Omental fat pad (tissue), 3 donors: ENCODE measurements at regions not wholly inside any gene's neighbourhood (a gene's known extent, or its start where the extent isn't known, plus 50 kb on each side); places are given as distances from the start of the nearest gene placed in this dataset.

Experiments used
- ATAC-seq: fragments of 150-250 bp; one replicate; pipeline ENCODE4 v1.9.1; 2016; ENCODE audit warnings: mild to moderate bottlenecking, moderate library complexity; ENCODE audit not compliant: low FRiP score
- DNase-seq: peaks from one replicate; pipeline ENCODE4 v3.0.0-alpha.2; 2019; ENCODE audit warnings: low spot score
- TF ChIP-seq, protein P1 (sequence below), 3 donors: fragments of 450-650 bp; IDR thresholded peaks; one replicate each; pipeline ENCODE4 v1.5.1; 2016 to 2017; ENCODE audit warnings: antibody characterized with exemption in 3 of 3, mild to moderate bottlenecking in 3 of 3, moderate library complexity in 2 of 3

DNA sequence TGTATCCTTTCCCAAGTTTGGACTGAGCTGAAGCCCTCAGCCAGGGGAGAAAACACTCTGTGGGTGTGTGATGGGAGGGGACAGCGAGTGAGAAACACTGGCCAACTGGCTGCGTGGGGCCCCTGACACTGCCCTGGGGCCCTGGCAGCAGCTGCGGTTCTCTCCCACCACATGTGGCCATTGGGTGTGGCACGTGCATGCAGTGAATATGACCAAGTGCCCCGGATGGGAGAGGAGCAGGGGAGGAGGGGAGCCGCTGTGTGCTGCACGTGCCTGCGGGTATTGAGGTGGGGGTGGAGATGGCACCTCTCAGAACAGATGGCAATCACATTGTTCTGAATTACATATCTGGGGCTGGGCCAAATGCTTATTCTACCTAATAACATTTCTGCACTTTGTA is 242.4 kb upstream of the PCSK5 start:
- DNase-seq (no peak), ATAC-seq (no peak)
- TF ChIP-seq, protein P1, sequence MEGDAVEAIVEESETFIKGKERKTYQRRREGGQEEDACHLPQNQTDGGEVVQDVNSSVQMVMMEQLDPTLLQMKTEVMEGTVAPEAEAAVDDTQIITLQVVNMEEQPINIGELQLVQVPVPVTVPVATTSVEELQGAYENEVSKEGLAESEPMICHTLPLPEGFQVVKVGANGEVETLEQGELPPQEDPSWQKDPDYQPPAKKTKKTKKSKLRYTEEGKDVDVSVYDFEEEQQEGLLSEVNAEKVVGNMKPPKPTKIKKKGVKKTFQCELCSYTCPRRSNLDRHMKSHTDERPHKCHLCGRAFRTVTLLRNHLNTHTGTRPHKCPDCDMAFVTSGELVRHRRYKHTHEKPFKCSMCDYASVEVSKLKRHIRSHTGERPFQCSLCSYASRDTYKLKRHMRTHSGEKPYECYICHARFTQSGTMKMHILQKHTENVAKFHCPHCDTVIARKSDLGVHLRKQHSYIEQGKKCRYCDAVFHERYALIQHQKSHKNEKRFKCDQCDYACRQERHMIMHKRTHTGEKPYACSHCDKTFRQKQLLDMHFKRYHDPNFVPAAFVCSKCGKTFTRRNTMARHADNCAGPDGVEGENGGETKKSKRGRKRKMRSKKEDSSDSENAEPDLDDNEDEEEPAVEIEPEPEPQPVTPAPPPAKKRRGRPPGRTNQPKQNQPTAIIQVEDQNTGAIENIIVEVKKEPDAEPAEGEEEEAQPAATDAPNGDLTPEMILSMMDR (IDR thresholded peaks at IDR 0.05): no peak

GRCh38 chr9:75649060-75649459 is 241.4 kb upstream of the PCSK5 start:
- TF ChIP-seq, protein P1 (IDR thresholded peaks at IDR 0.05): no peak
- no peak for ATAC-seq
- no peak for DNase-seq

GRCh38 chr9:75651709-75652108 is 238.8 kb upstream of the PCSK5 start:
- ATAC-seq: no peak
- no peak for DNase-seq
- TF ChIP-seq, protein P1 (IDR thresholded peaks at IDR 0.05): no peak

DNA sequence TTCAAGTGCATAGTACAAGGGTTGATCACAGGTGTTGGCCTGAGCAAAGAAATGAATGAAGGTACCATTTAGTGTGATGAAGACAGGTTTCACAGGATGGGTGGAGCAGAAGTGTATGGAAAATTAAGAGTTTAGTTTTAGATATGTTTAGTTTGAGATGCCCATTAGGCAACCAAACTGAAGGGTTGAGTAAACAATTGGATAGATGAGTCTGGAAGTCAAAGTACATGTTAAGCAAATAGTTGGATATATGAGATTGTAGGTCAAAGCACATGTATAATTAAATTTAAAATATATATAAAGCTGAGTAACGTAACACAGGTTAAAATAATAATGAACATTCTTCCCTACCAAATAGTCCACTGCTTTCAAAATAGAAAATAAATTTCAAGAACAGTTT is 237.1 kb upstream of the PCSK5 start:
- no peak for DNase-seq
- ATAC-seq: no peak
- TF ChIP-seq, protein P1 (IDR thresholded peaks at IDR 0.05): no peak

DNA sequence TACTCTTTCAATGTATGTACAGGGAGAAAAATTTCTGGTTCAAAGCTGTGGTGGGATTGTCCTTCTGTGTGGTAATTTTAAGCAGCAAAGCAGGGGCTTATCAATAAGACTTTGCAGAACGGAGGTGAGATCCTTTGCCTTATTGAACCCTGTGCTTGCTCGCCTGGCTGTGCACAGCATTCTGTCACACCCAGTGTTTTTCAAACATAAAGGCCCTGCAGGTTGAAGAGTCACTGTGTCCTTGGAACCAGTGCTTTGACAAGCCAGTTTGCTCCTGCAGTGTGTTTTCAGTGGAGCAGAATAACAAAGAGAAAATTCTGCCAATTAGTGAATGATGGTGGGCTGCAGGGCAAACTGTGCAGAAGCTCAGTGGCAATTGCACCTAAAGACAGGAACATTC is 236.7 kb upstream of the PCSK5 start:
- no peak for ATAC-seq
- TF ChIP-seq, protein P1 (IDR thresholded peaks at IDR 0.05): no peak
- DNase-seq: no peak

DNA sequence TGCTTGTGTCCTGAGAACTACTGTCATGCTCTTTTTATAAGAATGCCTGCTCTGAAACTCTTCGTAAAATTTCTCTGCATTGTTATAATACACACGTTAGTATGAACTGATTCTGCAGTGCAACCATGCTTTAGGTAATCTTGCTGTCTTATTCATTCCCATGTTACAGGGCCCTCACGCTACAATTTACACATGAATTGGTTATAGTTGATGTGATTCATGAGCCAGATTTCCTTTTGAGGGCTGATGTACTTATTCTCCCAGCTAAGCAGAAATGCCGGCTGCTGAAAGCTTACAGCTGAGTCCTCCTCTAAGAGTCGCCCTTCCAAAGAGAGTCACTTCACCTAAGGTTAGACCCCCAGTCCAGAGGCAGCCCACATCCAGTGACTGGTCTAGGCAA is 233.5 kb upstream of the PCSK5 start:
- TF ChIP-seq, protein P1 (IDR thresholded peaks at IDR 0.05): no peak
- ATAC-seq (no peak), DNase-seq (no peak)

DNA sequence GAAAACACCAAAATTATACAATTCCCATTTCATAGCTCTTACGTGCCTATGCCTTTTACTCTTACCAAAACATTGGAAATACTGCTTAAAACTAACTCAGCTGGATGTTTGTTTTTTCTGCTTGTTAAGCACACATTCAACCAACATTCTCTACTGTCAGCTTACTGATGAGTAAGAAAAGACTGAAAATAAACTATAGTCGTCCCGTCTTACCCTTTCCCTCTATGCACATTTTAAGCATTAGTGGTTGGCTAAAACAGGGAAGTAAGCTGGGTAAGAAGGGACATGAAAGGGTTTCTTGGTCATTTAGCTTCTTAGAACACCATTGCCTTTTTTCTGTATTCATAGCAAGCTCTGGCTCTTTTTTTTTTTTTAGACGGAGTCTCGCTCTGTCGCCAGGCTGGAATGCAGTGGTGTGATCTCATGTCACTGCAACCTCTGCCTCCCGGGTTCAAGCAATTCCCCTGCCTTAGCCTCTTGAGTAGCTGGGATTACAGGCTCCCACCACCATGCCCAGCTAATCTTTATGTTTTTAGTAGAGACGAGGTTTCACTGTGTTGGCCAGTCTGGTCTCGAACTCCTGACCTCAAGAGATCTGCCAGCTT is 232.1 kb upstream of the PCSK5 start:
- ATAC-seq: no peak
- TF ChIP-seq, protein P1 (IDR thresholded peaks at IDR 0.05): no peak
- no peak for DNase-seq
